ENCODE measurements at regions not wholly inside any gene's neighbourhood (a gene's known extent, or its start where the extent isn't known, plus 50 kb on each side); places are given as distances from the start of the nearest gene placed in this dataset.

DNA sequence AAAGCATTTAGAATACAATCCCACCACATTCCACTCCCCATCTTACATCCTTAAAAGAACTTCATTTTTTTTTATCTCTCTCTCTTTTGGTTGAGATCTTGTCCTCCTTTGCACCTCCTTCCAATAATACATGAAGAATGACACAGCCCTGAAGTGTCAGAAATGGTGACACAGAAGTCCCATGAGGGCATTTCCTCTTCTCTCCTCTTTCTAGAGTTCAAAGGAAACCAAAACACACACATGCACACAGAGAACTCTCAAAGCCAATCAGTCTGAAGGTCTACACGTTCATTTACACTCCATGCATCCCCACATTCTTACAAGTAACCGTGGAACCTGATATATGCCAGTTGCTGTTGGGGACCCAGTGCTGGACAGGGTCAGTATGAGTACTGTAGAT lies 450.7 kb downstream of the HNRNPD start:
- Histone ChIP-seq H4K20me1 (ENCODE audit: insufficient read depth, low read length) (no peaks in the 10 kb centered on the region), H3F3A (ENCODE audit: insufficient read depth, low read length) (no peaks in the 10 kb centered on the region), H3K4me1 (ENCODE audit: insufficient read depth, low read length, severe bottlenecking) (no peaks in the 10 kb centered on the region), H3K27me3 (ENCODE audit: insufficient read depth, low read length) (no peaks in the 10 kb centered on the region), H3K79me2 (ENCODE audit: insufficient read depth, low read length) (no peaks in the 10 kb centered on the region), H3K9me2 (ENCODE audit: low read depth, low read length) (no peaks in the 10 kb centered on the region), H3K9ac (ENCODE audit: low read length) (no peak overlapping the region), H2AFZ (ENCODE audit: low read length) (no peak overlapping the region), H3K4me3 (ENCODE audit: low read depth, low read length, poor library complexity, severe bottlenecking) (no peak overlapping the region), H3K27ac (ENCODE audit: low read depth, low read length, poor library complexity, severe bottlenecking) (no peak overlapping the region), H3K36me3 (ENCODE audit: insufficient read depth, low read length) (no peaks in the 10 kb centered on the region), H3K9me3 (ENCODE audit: low read length) (no peaks in the 10 kb centered on the region), H3K4me2 (ENCODE audit: low read length) (no peak overlapping the region)
- TF ChIP-seq EZH2 (IDR thresholded peaks at IDR 0.05; ENCODE audit: borderline replicate concordance, low read length) = no peak
- TF ChIP-seq, protein P1, sequence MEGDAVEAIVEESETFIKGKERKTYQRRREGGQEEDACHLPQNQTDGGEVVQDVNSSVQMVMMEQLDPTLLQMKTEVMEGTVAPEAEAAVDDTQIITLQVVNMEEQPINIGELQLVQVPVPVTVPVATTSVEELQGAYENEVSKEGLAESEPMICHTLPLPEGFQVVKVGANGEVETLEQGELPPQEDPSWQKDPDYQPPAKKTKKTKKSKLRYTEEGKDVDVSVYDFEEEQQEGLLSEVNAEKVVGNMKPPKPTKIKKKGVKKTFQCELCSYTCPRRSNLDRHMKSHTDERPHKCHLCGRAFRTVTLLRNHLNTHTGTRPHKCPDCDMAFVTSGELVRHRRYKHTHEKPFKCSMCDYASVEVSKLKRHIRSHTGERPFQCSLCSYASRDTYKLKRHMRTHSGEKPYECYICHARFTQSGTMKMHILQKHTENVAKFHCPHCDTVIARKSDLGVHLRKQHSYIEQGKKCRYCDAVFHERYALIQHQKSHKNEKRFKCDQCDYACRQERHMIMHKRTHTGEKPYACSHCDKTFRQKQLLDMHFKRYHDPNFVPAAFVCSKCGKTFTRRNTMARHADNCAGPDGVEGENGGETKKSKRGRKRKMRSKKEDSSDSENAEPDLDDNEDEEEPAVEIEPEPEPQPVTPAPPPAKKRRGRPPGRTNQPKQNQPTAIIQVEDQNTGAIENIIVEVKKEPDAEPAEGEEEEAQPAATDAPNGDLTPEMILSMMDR (IDR thresholded peaks at IDR 0.05; ENCODE audit: low read length) = no peak

DNA sequence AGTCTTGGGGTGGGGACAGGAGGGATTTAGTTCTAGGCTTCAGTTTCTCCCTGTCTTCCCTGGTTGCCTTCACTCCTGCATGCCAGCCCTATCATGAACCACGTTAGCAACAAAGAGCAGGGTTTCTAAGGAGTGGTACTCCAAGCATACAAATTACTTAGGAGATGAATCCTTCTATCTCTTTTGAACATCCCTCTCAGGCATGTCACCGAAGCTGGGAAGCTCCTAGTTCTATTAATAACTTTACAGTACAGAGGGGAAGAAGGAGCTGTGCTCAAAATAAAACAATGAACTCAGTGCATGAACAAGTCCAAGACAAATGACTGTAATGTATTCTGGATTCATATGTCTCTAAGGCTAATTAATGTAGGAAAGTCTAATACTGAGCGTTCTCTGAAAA lies 450.6 kb upstream of the RASGEF1B start:
- H3K36me3 ChIP-seq (ENCODE audit: insufficient read depth, low read length) = no peaks in the 10 kb centered on the region
- no peak overlapping the region for H3K4me2 ChIP-seq (ENCODE audit: low read length)

DNA sequence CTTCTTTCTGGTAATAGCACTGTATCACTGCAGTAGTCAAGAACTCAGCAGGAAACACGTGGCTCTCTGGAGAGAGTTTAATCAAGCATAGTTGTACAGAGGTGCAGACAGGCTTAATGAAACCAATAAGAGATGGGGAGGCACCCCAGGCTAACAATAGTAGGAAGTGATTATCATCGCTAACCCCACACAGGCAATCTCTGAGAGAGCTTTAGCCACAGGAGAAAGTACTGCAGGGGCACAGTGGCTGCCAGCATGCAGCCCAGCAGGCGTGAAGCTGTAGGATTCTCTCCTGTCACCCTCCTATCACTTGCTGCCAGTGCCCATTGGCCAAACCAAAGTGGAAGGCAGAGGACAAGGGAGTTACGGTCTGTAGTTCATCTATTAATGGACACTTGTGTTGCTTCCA lies 450.0 kb upstream of the RASGEF1B start:
- no peaks in the 10 kb centered on the region for H3K79me2 ChIP-seq (ENCODE audit: insufficient read depth, low read length)
- no peaks in the 10 kb centered on the region for H3K9me2 ChIP-seq (ENCODE audit: low read depth, low read length)
- no peak overlapping the region for H3K4me2 ChIP-seq (ENCODE audit: low read length)
- no peaks in the 10 kb centered on the region for H3F3A ChIP-seq (ENCODE audit: insufficient read depth, low read length)
- H3K27ac ChIP-seq (ENCODE audit: low read depth, low read length, poor library complexity, severe bottlenecking) = no peak overlapping the region
- H3K4me1 ChIP-seq (ENCODE audit: insufficient read depth, low read length, severe bottlenecking) = no peaks in the 10 kb centered on the region
- no peak for TF ChIP-seq EZH2 (IDR thresholded peaks at IDR 0.05; ENCODE audit: borderline replicate concordance, low read length)
- TF ChIP-seq, protein P1 (IDR thresholded peaks at IDR 0.05; ENCODE audit: low read length) = no peak
- no peaks in the 10 kb centered on the region for H3K27me3 ChIP-seq (ENCODE audit: insufficient read depth, low read length)
- no peak overlapping the region for H3K9ac ChIP-seq (ENCODE audit: low read length)
- no peaks in the 10 kb centered on the region for H3K9me3 ChIP-seq (ENCODE audit: low read length)
- H4K20me1 ChIP-seq (ENCODE audit: insufficient read depth, low read length) = no peaks in the 10 kb centered on the region
- H2AFZ ChIP-seq (ENCODE audit: low read length) = no peak overlapping the region
- H3K4me3 ChIP-seq (ENCODE audit: low read depth, low read length, poor library complexity, severe bottlenecking) = no peak overlapping the region
- no peaks in the 10 kb centered on the region for H3K36me3 ChIP-seq (ENCODE audit: insufficient read depth, low read length)

More for the DNA sequence above, 450.6 kb upstream of the RASGEF1B start:
- no peaks in the 10 kb centered on the region for H3K4me1 ChIP-seq (ENCODE audit: insufficient read depth, low read length, severe bottlenecking)
- no peak for TF ChIP-seq EZH2 (IDR thresholded peaks at IDR 0.05; ENCODE audit: borderline replicate concordance, low read length)
- TF ChIP-seq, protein P1 (IDR thresholded peaks at IDR 0.05; ENCODE audit: low read length) = no peak
- no peak overlapping the region for H3K4me3 ChIP-seq (ENCODE audit: low read depth, low read length, poor library complexity, severe bottlenecking)
- no peak overlapping the region for H2AFZ ChIP-seq (ENCODE audit: low read length)
- no peak overlapping the region for H3K9ac ChIP-seq (ENCODE audit: low read length)
- H3K27ac ChIP-seq (ENCODE audit: low read depth, low read length, poor library complexity, severe bottlenecking) = no peak overlapping the region
- H3K27me3 ChIP-seq (ENCODE audit: insufficient read depth, low read length) = no peaks in the 10 kb centered on the region
- H3K79me2 ChIP-seq (ENCODE audit: insufficient read depth, low read length) = no peaks in the 10 kb centered on the region
- no peaks in the 10 kb centered on the region for H3F3A ChIP-seq (ENCODE audit: insufficient read depth, low read length)
- H3K9me2 ChIP-seq (ENCODE audit: low read depth, low read length) = no peaks in the 10 kb centered on the region
- no peaks in the 10 kb centered on the region for H3K9me3 ChIP-seq (ENCODE audit: low read length)
- H4K20me1 ChIP-seq (ENCODE audit: insufficient read depth, low read length) = no peaks in the 10 kb centered on the region

Measured in OCI-LY1 (cell line).